Central memory CD4-positive, alpha-beta T cell (primary cell): ENCODE measurements at regions not wholly inside any gene's neighbourhood (a gene's known extent, or its start where the extent isn't known, plus 50 kb on each side); places are given as distances from the start of the nearest gene placed in this dataset.

Source experiments
- DNase-seq: peaks from one replicate; pipeline ENCODE4 v3.0.0; 2022

DNA sequence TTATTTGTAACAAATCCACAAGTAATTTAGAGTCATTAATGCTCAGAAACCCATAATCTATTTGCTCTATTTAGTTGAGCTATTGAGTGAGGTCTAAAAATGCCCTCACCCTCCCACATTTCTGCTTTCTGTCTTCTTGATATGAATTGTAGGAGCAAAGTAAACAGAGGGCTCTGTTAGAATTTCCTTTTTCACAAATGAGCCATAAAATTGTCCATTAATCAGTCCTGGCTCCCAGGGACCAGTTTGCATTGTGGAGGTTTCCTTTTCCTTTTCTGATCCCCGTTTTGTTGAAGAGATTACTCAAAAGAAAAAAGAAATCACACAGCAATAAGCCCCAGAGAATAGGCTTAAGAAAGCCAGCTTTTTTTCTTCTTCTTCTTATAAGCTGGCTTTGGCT is 476.7 kb downstream of the EPHA4 start:
- DNase-seq, result no peak

- DNase-seq, result no peak
These were observed 475.2 kb downstream of the EPHA4 start for GRCh38 chr2:221096706-221097567.

GRCh38 chr2:221097568-221097915 is 474.6 kb downstream of the EPHA4 start:
- DNase-seq, result no peak

GRCh38 chr2:221097949-221098348 is 474.2 kb downstream of the EPHA4 start:
- DNase-seq, result no peak

DNA sequence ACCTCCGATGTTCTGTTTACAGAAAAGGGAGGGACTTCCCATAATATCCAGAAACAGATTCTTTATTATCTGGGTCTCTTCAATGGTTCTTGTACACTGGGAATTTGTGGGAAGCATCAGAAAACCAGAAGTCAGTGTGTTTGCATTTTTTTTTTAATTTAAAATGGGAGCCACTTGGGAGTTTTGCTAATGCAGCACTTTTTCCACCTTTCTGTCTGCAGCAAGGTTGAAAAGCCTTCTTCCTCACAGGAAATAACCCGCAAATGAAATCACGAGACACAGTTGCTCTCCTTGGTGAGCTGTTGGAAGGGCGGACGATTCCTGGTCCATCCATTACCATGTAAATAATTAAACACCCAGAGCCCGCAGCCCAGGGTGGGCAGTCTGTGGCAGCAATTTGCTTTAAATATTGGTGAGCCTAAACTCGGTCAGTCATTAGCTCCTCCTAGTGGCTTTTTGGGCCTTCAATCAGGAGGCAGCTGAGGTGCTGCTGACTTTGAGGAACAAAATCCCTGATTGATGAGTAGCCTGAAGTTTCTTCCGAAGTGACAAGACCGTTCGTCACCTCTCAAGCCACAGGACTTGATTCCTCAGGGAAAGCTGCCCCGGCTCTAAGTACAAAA is 471.5 kb downstream of the EPHA4 start:
- no peak for DNase-seq

DNA sequence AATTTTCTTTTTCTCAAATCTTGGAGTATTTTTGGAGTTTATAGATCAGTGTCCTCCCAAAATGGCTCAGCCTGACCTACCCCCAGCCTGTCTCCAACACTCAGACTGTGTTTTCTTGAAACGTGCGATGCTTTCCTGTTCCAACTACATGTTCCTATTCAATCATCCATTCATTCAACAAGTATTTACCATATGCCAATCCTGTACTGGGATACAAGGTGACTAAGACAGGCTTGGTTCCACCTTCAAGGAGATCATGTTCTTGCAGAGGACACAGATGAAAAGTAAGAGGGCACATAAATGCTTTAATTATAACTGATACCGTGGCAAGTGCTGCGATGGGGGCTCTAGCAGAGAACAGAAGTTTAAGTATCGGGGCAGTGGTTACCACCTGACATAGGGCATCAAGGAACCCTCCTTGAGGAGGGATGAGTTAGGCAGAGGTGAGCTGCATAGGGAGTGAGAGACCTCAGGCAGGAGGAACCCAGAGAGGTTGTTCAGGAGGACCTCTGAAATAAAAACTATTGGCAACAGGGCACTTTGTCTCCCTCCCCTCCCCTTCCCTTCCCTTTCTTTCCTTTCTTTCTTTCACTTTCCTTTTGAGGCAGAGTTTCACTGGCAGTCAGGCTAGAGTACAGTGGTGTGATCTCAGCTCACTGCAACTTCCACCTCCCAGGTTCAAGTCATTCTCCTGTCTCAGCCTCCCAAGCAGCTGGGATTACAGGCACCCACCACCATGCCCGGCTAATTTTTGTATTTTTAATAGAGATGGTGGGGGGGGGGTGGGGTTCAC is 469.0 kb downstream of the EPHA4 start:
- DNase-seq, result no peak

- no peak for DNase-seq
These were observed 468.2 kb downstream of the EPHA4 start for GRCh38 chr2:221103930-221104329.

GRCh38 chr2:221104361-221104811 is 467.7 kb downstream of the EPHA4 start:
- DNase-seq, result no peak

DNA sequence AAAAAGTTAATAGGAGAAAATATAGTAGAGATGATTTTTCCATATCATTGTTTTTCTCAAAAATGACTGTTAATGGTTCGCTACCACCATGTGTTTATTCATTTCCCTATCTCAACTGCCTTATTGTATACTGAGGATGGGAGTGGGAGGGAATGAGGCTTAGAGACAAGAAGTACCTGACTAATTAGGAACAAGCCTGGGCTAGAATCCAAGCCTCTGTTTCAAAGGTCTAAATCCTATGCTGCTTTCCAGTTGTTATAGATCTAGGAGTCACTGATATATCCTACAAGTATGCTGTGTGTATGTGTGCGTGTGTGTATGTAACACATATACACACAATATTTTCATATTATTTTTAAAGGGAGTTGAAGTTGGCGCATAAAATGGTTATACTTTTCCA is 465.9 kb downstream of the EPHA4 start:
- DNase-seq, result no peak

DNA sequence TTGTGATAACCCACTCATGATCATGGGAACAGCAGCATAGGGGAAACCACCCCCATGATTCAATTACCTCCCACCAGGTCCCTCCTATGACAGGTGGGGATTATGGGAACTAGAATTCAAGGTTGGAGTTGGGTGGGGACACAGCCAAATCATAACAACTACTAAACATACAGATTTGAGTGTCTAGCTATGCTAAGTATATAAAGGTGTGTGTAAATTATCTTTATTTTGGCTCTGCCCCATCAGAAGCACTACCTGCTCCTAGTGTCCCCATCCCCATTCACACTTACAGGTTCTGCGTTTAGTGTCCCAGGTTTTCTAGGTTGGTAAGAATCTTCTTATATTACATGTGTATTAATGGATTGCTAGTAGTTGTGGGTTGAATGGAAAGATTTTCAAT is 464.7 kb downstream of the EPHA4 start:
- DNase-seq, result no peak

DNA sequence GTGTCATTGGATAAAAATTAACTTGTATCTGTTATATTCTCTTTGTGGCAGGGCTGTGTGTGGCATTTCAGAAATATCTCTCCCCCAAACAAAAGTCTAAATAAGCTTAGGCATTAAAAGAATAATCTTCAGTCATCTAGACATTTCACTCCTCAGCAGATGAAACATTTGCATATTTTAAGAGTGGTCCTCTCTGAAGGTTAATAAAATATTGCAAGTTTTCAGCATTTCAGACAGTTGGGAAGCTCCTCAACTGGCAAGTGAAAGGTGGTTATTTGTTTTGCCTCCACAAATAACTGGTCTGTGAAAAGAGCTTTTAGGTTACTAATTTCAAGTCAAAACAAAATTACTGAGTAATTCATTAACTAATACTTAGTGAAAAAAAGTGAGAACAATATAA is 462.6 kb downstream of the EPHA4 start:
- no peak for DNase-seq

GRCh38 chr2:221111739-221112138 is 460.4 kb downstream of the EPHA4 start:
- DNase-seq, result no peak

- no peak for DNase-seq
These were observed 459.4 kb downstream of the EPHA4 start for GRCh38 chr2:221112744-221113143.

GRCh38 chr2:221115944-221116343 is 456.2 kb downstream of the EPHA4 start:
- DNase-seq, result no peak

- DNase-seq, result no peak
These were observed 451.5 kb downstream of the EPHA4 start for GRCh38 chr2:221120643-221121042.

DNA sequence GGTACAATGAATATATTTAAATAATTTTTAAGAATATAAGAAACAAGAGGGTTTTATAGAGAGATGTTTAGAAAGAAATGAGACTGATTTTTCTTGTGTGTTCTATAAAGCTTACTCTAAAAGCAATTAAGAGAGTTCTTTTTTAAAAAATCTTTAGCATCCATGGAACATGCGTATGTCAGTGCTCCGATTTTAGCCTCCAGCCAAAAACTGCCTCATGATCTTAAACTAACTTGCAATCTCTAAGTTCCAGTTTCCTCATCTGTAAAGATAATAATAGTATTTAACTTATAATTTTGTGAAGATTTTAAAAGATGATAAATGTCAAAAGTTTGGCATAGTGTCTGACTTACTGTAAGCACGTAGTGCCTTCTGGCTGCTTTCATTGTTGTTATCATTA is 448.7 kb downstream of the EPHA4 start:
- no peak for DNase-seq

DNA sequence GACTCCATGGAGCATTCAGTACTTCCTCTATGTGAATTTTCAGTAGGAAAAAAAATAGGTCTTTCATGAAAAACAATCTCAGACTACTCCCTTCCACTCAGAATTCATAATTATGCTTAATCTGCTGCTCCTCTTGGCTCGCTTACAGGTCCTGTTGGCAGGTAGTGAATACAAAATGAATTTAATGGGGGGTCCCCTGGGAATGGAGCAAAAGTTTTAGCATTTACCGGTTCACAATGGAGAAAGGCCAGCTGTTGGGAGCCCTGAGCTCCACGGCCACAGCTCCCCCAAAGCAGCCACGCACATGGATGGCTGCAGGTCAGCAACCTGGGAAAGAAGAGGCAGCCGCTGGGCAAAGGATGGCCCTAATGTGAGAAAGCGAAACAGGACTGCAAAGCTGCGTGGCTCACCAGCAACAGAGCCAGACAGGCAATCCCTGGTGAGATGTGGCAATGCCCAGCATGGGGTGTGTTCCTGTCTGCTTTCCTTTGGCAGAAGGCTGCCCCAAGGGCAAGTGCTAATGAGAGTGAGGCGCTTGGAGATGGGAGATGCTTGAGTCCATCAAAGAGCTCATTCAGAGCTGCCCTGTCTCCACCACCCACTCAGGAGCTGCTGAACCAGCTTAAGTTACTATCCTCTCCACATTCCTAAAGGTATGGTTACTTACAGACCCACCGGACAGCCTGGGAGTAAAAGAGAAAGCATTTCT is 447.4 kb downstream of the EPHA4 start:
- DNase-seq, result no peak

- no peak for DNase-seq
These were observed 446.4 kb downstream of the EPHA4 start for GRCh38 chr2:221125691-221126090.

- DNase-seq, result no peak
These were observed 442.4 kb downstream of the EPHA4 start for GRCh38 chr2:221129657-221130056.

DNA sequence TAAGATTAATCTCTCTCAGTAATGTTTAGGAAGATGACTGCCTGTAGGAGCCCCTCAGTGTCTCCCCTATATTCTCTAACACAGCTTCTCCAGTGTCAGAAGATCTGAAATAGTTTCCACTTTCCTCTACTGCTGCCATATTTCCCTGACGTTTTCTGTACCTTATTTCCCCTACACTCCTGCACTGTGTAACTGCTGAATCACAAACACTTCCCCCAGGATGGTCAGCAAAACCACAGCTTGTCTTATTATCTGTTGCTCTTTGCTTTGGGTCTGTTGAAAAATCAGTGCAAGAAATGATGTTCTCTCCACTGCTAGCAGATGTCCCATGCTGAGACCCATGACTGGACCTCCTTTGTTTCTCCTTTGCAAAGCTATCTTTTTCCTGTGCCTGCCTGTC is 441.7 kb downstream of the EPHA4 start:
- no peak for DNase-seq

GRCh38 chr2:221133941-221134340 is 438.2 kb downstream of the EPHA4 start:
- DNase-seq, result no peak

DNA sequence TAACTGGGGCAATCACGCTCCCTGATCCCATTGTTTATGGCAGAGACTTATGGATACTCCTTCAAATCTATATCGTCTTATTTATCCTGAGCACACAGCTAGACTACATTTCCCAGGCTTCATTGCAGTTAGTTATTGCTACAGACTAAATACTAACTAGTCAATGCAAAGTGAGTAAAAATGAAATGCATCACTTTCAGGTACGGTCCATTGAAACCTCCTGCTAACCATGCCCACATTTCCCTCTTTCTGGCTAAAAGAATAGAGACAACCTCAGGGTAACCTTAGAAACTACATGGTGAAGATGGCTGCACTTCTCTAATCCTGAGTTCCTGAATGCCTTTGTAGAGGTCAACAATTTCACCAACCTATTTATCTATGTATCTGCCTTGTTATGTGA is 437.4 kb downstream of the EPHA4 start:
- DNase-seq, result no peak

GRCh38 chr2:221135699-221136098 is 436.4 kb downstream of the EPHA4 start:
- no peak for DNase-seq
